ENCODE measurements at regions not wholly inside any gene's neighbourhood (a gene's known extent, or its start where the extent isn't known, plus 50 kb on each side); places are given as distances from the start of the nearest gene placed in this dataset.

DNA sequence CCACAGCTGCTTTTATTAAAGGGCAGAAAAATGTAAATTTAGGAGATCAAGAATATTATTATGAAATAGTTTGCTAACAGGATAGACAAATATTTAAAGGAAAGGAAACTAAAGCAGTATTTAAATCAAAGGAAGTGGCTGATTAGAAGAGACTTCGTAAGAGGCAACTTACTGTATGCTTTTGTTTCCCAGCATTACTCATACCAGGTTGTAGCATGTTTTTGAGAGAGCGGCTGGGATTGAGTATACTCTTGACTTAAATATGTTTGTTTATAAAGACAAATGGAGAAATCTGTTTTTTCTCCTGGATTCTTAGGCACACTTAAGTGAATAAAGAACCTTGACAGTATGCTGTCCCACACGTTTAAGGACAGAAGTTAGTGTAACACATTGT lies 293.7 kb downstream of the ZNF248 start:
- TF ChIP-seq, protein P1, sequence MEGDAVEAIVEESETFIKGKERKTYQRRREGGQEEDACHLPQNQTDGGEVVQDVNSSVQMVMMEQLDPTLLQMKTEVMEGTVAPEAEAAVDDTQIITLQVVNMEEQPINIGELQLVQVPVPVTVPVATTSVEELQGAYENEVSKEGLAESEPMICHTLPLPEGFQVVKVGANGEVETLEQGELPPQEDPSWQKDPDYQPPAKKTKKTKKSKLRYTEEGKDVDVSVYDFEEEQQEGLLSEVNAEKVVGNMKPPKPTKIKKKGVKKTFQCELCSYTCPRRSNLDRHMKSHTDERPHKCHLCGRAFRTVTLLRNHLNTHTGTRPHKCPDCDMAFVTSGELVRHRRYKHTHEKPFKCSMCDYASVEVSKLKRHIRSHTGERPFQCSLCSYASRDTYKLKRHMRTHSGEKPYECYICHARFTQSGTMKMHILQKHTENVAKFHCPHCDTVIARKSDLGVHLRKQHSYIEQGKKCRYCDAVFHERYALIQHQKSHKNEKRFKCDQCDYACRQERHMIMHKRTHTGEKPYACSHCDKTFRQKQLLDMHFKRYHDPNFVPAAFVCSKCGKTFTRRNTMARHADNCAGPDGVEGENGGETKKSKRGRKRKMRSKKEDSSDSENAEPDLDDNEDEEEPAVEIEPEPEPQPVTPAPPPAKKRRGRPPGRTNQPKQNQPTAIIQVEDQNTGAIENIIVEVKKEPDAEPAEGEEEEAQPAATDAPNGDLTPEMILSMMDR (IDR thresholded peaks at IDR 0.05), result no peak
- TF ChIP-seq POLR2A (IDR thresholded peaks at IDR 0.05), result no peak
